ENCODE measurements at regions not wholly inside any gene's neighbourhood (a gene's known extent, or its start where the extent isn't known, plus 50 kb on each side); places are given as distances from the start of the nearest gene placed in this dataset.

- no peak for DNase-seq
Observed at GRCh38 chr11:104830508-104830907, 67.8 kb downstream of the CASP12 start.

- DNase-seq: no peak
Observed at GRCh38 chr11:104830080-104830479, 68.2 kb downstream of the CASP12 start.

GRCh38 chr11:104826772-104827171 is 71.5 kb downstream of the CASP12 start:
- DNase-seq: no peak

GRCh38 chr11:104823657-104824056 is 74.6 kb downstream of the CASP12 start:
- no peak for DNase-seq

- no peak for DNase-seq
Observed at GRCh38 chr11:104820431-104820830, 77.8 kb downstream of the CASP12 start.

- DNase-seq: no peak
Observed at GRCh38 chr11:104819603-104820002, 78.7 kb downstream of the CASP12 start.

- no peak for DNase-seq
Observed at GRCh38 chr11:104819107-104819506, 79.2 kb downstream of the CASP12 start.

- no peak for DNase-seq
Observed at GRCh38 chr11:104817973-104818372, 80.3 kb downstream of the CASP12 start.

GRCh38 chr11:104813532-104813931 is 84.7 kb downstream of the CASP12 start:
- DNase-seq: no peak

- DNase-seq: peak; percentile 57 to 89
Observed at GRCh38 chr11:104812103-104812788, 86.0 kb downstream of the CASP12 start.

- no peak for DNase-seq
Observed at GRCh38 chr11:104803776-104804175, 94.5 kb downstream of the CASP12 start.

- no peak for DNase-seq
Observed at GRCh38 chr11:104799251-104799650, 99.0 kb downstream of the CASP12 start.

- DNase-seq: no peak
Observed at GRCh38 chr11:104798789-104799188, 99.5 kb downstream of the CASP12 start.

GRCh38 chr11:104796301-104796700 is 102.0 kb downstream of the CASP12 start:
- DNase-seq: no peak

- no peak for DNase-seq
Observed at GRCh38 chr11:104795501-104796213, 102.6 kb downstream of the CASP12 start.

- no peak for DNase-seq
Observed at GRCh38 chr11:104792861-104793260, 105.4 kb downstream of the CASP12 start.

- no peak for DNase-seq
Observed at GRCh38 chr11:104791896-104792295, 106.4 kb downstream of the CASP12 start.

- no peak for DNase-seq
Observed at GRCh38 chr11:104784684-104785460, 113.4 kb downstream of the CASP12 start.

- DNase-seq: no peak
Observed at GRCh38 chr11:104783241-104783640, 115.0 kb downstream of the CASP12 start.

- no peak for DNase-seq
Observed at GRCh38 chr11:104782377-104782754, 115.9 kb downstream of the CASP12 start.

- DNase-seq: no peak
Observed at GRCh38 chr11:104781719-104782376, 116.4 kb downstream of the CASP12 start.

- DNase-seq: no peak
Observed at GRCh38 chr11:104781037-104781436, 117.2 kb downstream of the CASP12 start.

- DNase-seq: no peak
Observed at GRCh38 chr11:104776501-104777170, 121.6 kb downstream of the CASP12 start.
